GM23248 (cell line): ENCODE measurements at regions not wholly inside any gene's neighbourhood (a gene's known extent, or its start where the extent isn't known, plus 50 kb on each side); places are given as distances from the start of the nearest gene placed in this dataset.

Experiments
- DNase-seq: peaks from one replicate; pipeline ENCODE4 v3.0.0-alpha.2; 2015
- H2AFZ ChIP-seq: fragments of 200-600 bp; sonication (generic); 2 replicates; pipeline ENCODE4 v1.6.1; 2016; ENCODE audit warnings: antibody characterized with exemption
- H3F3A ChIP-seq: fragments of 200-600 bp; sonication (generic); 2 replicates; pipeline ENCODE4 v1.6.1; 2016; ENCODE audit warnings: mild to moderate bottlenecking, antibody characterized with exemption, mixed run types; ENCODE audit not compliant: insufficient read depth
- H3K27ac ChIP-seq: fragments of 200-600 bp; sonication (generic); 2 replicates; pipeline ENCODE4 v1.5.1; 2016; ENCODE audit warnings: mild to moderate bottlenecking
- H3K27me3 ChIP-seq: fragments of 200-600 bp; sonication (generic); replicated peaks from 2 replicates; pipeline ENCODE4 v1.6.1; 2016; ENCODE audit warnings: mild to moderate bottlenecking; ENCODE audit not compliant: insufficient read depth
- H3K36me3 ChIP-seq: fragments of 200-600 bp; sonication (generic); 2 replicates; pipeline ENCODE4 v1.6.1; 2016; ENCODE audit warnings: low read depth, mild to moderate bottlenecking
- H3K4me1 ChIP-seq: fragments of 200-600 bp; sonication (generic); 2 replicates; pipeline ENCODE4 v1.6.1; 2016; ENCODE audit warnings: mild to moderate bottlenecking; ENCODE audit not compliant: insufficient read depth
- H3K4me2 ChIP-seq: fragments of 200-600 bp; sonication (generic); one replicate; pipeline ENCODE4 v1.6.1; 2016; ENCODE audit warnings: mild to moderate bottlenecking; ENCODE audit not compliant: unreplicated experiment
- H3K4me3 ChIP-seq: fragments of 200-600 bp; sonication (generic); 2 replicates; pipeline ENCODE4 v1.5.1; 2016; ENCODE audit warnings: mild to moderate bottlenecking
- H3K79me2 ChIP-seq: fragments of 200-600 bp; sonication (generic); 2 replicates; pipeline ENCODE4 v1.6.1; 2016; ENCODE audit warnings: mild to moderate bottlenecking; ENCODE audit not compliant: insufficient read depth
- H3K9ac ChIP-seq: fragments of 200-600 bp; sonication (generic); 2 replicates; pipeline ENCODE4 v1.6.1; 2016; ENCODE audit warnings: mild to moderate bottlenecking
- H3K9me2 ChIP-seq: fragments of 200-600 bp; sonication (generic); 2 replicates; pipeline ENCODE4 v1.6.1; 2016; ENCODE audit warnings: mixed run types, mild to moderate bottlenecking, moderate library complexity; ENCODE audit not compliant: insufficient read depth
- H3K9me3 ChIP-seq: fragments of 200-600 bp; sonication (generic); one replicate; pipeline ENCODE4 v1.6.1; 2017; ENCODE audit warnings: low read depth
- H4K20me1 ChIP-seq: fragments of 200-600 bp; sonication (generic); 2 replicates; pipeline ENCODE4 v1.6.0; 2016; ENCODE audit not compliant: insufficient read depth
- EZH2 ChIP-seq: fragments of 200-600 bp; sonication (generic); IDR thresholded peaks from 2 replicates; pipeline ENCODE4 v1.6.1; 2018; ENCODE audit warnings: antibody characterized with exemption, mild to moderate bottlenecking; ENCODE audit not compliant: insufficient read depth, poor library complexity, severe bottlenecking
- EZH2phosphoT487 ChIP-seq: fragments of 200-600 bp; sonication (generic); IDR thresholded peaks from 2 replicates; pipeline ENCODE4 v1.6.1; 2018; ENCODE audit warnings: antibody characterized with exemption, moderate library complexity, mild to moderate bottlenecking, low read depth; ENCODE audit not compliant: insufficient read depth
- WGBS, 2 experiments: methylation state at CpG; one replicate each; pipeline ENCODE4 v1.1.6; 2015 to 2017; ENCODE audit warnings: low lambda C conversion rate in 2 of 2, low coverage in 1 of 2; ENCODE audit errors: missing lambda C conversion rate in 2 of 2; 5-methylcytosine and 5-hydroxymethylcytosine counted together
- in situ Hi-C: fragments of 300-500 bp; cut with MboI; formaldehyde crosslinking; loops from 2 replicates; pipeline ENCODE4 v1.15.0; 2020

DNA sequence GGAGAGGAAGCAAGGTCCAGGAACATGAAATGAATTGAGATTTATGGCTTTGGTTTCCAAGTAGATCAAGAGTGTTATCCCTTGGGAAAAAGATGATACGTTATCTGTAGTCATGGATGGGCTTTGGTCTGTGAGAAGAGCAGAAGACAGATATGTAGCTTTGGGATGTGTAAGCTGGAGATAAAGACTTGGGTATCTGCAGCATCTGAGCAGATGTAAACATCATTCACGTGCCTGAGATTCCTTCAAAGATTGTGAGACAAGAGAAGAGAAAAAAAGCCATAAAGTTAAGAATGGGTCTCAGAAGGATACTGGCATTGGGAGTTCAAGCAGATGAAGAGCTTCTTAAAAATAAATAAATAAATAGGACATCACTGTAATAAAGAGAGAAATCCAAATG, 217.8 kb downstream of the PTPRC start:
- 85 to 88% methylated on average over 2 of the region's 2 CpGs for WGBS, 2 experiments
- no peak overlapping the region for H3K4me3 ChIP-seq
- TF ChIP-seq EZH2phosphoT487, result no peak
- TF ChIP-seq EZH2, result no peak
- in situ Hi-C loops, result no loop called here
- no peaks in the 10 kb centered on the region for H3K27me3 ChIP-seq
- H3K9ac ChIP-seq, result no peak overlapping the region
- H4K20me1 ChIP-seq, result no peaks in the 10 kb centered on the region
- H3K9me3 ChIP-seq, result no peaks in the 10 kb centered on the region
- H3K4me2 ChIP-seq, result no peak overlapping the region
- no peaks in the 10 kb centered on the region for H3K9me2 ChIP-seq
- no peaks in the 10 kb centered on the region for H3F3A ChIP-seq
- H3K79me2 ChIP-seq, result no peaks in the 10 kb centered on the region
- H2AFZ ChIP-seq, result no peak overlapping the region
- no peak for DNase-seq
- no peaks in the 10 kb centered on the region; the same call in 1 of the 2 replicates for H3K36me3 ChIP-seq
- no peaks in the 10 kb centered on the region for H3K4me1 ChIP-seq
- H3K27ac ChIP-seq, result no peak overlapping the region

DNA sequence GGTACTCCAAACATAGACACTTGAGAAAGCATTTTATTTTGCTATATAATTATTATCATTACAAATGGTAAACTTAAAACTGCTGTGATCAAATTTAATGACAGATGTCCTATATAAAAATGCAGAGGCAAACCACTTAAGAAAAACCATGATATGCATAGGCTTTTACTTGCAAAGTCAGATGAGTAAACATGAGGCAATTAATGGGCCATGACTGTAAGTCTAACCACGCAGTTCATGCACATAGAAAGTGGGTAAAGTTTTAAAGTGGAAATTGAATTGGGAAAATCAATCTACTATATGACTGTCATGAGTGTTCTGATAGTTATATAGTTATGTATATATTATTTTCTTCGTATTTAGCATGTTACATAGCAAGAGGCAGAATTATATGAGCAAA, 219.2 kb downstream of the PTPRC start:
- H3K36me3 ChIP-seq, result no peaks in the 10 kb centered on the region; the same call in 1 of the 2 replicates
- H4K20me1 ChIP-seq, result no peaks in the 10 kb centered on the region
- no peaks in the 10 kb centered on the region for H3K9me3 ChIP-seq
- TF ChIP-seq EZH2phosphoT487 (no peak), EZH2 (no peak)
- no peaks in the 10 kb centered on the region for H3F3A ChIP-seq
- in situ Hi-C loops, result no loop called here
- no peak overlapping the region for H3K4me3 ChIP-seq
- no peak overlapping the region for H3K4me2 ChIP-seq
- no peak for DNase-seq
- WGBS, 2 experiments, result 91 to 98% methylated on average over 2 of the region's 2 CpGs
- no peaks in the 10 kb centered on the region for H3K27me3 ChIP-seq
- no peak overlapping the region for H3K9ac ChIP-seq
- H3K79me2 ChIP-seq, result no peaks in the 10 kb centered on the region
- no peak overlapping the region for H2AFZ ChIP-seq
- no peaks in the 10 kb centered on the region for H3K4me1 ChIP-seq
- no peak overlapping the region for H3K27ac ChIP-seq
- no peaks in the 10 kb centered on the region for H3K9me2 ChIP-seq

DNA sequence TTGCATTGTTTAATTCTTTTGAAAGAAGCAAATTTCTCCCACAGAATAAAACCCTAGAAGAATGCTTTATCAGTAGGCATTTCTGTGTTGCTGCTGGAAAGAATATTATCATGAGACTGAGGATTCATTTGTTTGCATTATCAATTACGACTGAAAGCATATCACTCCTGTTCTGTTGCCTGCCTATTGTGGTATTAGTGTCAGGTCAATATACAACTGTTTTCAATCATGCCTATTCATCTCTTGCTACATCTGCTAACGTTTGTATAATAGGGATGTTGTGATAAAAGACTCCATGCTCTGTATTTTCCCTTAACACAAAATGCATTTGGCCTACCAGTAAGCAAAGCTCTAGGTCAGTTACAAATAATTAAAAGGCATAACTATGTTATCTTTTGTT, 221.5 kb downstream of the PTPRC start:
- Histone ChIP-seq H3K27me3 (no peaks in the 10 kb centered on the region), H3K79me2 (no peaks in the 10 kb centered on the region), H3K36me3 (no peaks in the 10 kb centered on the region; the same call in 1 of the 2 replicates), H3K9me3 (no peaks in the 10 kb centered on the region), H2AFZ (no peak overlapping the region), H3K4me2 (no peak overlapping the region), H3K9me2 (no peaks in the 10 kb centered on the region), H3K4me3 (no peak overlapping the region), H3K27ac (no peak overlapping the region), H3K9ac (no peak overlapping the region), H3F3A (no peaks in the 10 kb centered on the region), H4K20me1 (no peaks in the 10 kb centered on the region), H3K4me1 (no peaks in the 10 kb centered on the region)
- in situ Hi-C loops, result no loop called here
- no peak for TF ChIP-seq EZH2
- no peak for TF ChIP-seq EZH2phosphoT487
- DNase-seq, result no peak
- WGBS, 2 experiments, result 41 to 52% methylated on average over 2 of the region's 2 CpGs

- in situ Hi-C loops, result no loop called here
- 92 to 94% methylated on average over 2 of the region's 2 CpGs for WGBS, 2 experiments
- no peaks in the 10 kb centered on the region for H3K79me2 ChIP-seq
These were observed 222.8 kb downstream of the PTPRC start for GRCh38 chr1:198861636-198862035.

GRCh38 chr1:198864695-198865094, 225.9 kb downstream of the PTPRC start:
- Histone ChIP-seq H2AFZ (no peak overlapping the region), H3F3A (no peaks in the 10 kb centered on the region), H3K4me1 (no peaks in the 10 kb centered on the region), H3K79me2 (no peaks in the 10 kb centered on the region), H3K36me3 (no peaks in the 10 kb centered on the region), H3K9me3 (no peaks in the 10 kb centered on the region), H3K27me3 (no peaks in the 10 kb centered on the region), H4K20me1 (no peaks in the 10 kb centered on the region), H3K9ac (no peak overlapping the region), H3K4me2 (no peak overlapping the region), H3K9me2 (no peaks in the 10 kb centered on the region), H3K27ac (no peak overlapping the region), H3K4me3 (no peak overlapping the region)
- no peak for DNase-seq
- in situ Hi-C loops, result no loop called here
- no peak for TF ChIP-seq EZH2phosphoT487
- no peak for TF ChIP-seq EZH2
- 82 to 87% methylated on average over 4 of the region's 4 CpGs for WGBS, 2 experiments

More at GRCh38 chr1:198861636-198862035, 222.8 kb downstream of the PTPRC start:
- no peaks in the 10 kb centered on the region for H3K9me3 ChIP-seq
- H3K4me3 ChIP-seq, result no peak overlapping the region
- no peak for DNase-seq
- no peak overlapping the region for H2AFZ ChIP-seq
- no peaks in the 10 kb centered on the region for H3K36me3 ChIP-seq
- no peaks in the 10 kb centered on the region for H3K4me1 ChIP-seq
- H3K27ac ChIP-seq, result no peak overlapping the region
- no peak overlapping the region for H3K4me2 ChIP-seq
- no peaks in the 10 kb centered on the region for H3K27me3 ChIP-seq
- H4K20me1 ChIP-seq, result no peaks in the 10 kb centered on the region
- TF ChIP-seq EZH2 (no peak), EZH2phosphoT487 (no peak)
- H3K9ac ChIP-seq, result no peak overlapping the region
- no peaks in the 10 kb centered on the region for H3K9me2 ChIP-seq
- no peaks in the 10 kb centered on the region for H3F3A ChIP-seq
